OCI-LY3 (cell line): ENCODE measurements at regions not wholly inside any gene's neighbourhood (a gene's known extent, or its start where the extent isn't known, plus 50 kb on each side); places are given as distances from the start of the nearest gene placed in this dataset.

Source experiments
- EZH2phosphoT487 ChIP-seq: fragments of 200-600 bp; shearing (Covaris generic); IDR thresholded peaks from 2 replicates; pipeline ENCODE4 v1.6.1; 2018; ENCODE audit warnings: antibody characterized with exemption, mixed run types, low read depth
- TF ChIP-seq, protein P1 (sequence below): fragments of 200-600, 300-600 bp; sonication (generic); IDR thresholded peaks from 2 replicates; pipeline ENCODE4 v1.5.1; 2014; ENCODE audit warnings: antibody characterized with exemption, low read length, low read depth

DNA sequence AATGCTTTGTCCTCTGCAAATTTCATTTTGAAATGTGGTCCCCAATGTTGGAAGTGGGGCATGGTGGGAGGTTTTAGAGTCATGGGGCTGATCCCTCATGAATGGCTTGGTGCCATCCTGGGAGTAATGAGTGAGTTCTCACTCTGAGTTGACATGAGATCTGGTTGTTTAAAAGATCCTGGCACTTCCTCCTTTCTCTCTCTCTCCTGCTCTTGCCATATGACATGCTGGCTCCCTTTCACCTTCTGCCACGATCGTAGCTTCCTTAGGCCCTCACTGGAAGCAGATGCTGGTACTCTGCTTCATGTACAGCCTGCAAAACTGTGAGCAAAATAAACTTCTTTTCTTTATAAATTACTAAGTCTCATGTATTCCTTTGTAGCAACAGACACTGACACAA, 262.0 kb downstream of the IL15 start:
- TF ChIP-seq, protein P1, sequence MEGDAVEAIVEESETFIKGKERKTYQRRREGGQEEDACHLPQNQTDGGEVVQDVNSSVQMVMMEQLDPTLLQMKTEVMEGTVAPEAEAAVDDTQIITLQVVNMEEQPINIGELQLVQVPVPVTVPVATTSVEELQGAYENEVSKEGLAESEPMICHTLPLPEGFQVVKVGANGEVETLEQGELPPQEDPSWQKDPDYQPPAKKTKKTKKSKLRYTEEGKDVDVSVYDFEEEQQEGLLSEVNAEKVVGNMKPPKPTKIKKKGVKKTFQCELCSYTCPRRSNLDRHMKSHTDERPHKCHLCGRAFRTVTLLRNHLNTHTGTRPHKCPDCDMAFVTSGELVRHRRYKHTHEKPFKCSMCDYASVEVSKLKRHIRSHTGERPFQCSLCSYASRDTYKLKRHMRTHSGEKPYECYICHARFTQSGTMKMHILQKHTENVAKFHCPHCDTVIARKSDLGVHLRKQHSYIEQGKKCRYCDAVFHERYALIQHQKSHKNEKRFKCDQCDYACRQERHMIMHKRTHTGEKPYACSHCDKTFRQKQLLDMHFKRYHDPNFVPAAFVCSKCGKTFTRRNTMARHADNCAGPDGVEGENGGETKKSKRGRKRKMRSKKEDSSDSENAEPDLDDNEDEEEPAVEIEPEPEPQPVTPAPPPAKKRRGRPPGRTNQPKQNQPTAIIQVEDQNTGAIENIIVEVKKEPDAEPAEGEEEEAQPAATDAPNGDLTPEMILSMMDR = no peak
- no peak for TF ChIP-seq EZH2phosphoT487
